ENCODE measurements at regions not wholly inside any gene's neighbourhood (a gene's known extent, or its start where the extent isn't known, plus 50 kb on each side); places are given as distances from the start of the nearest gene placed in this dataset.

GRCh38 chr2:2916621-2917020 lies 461.0 kb downstream of the EIPR1 start:
- no peak for TF ChIP-seq CTCF (IDR thresholded peaks at IDR 0.05)
- TF ChIP-seq POLR2A (IDR thresholded peaks at IDR 0.05) = no peak

Data from thyroid gland (tissue), 4 donors.